ENCODE measurements at regions not wholly inside any gene's neighbourhood (a gene's known extent, or its start where the extent isn't known, plus 50 kb on each side); places are given as distances from the start of the nearest gene placed in this dataset.

DNA sequence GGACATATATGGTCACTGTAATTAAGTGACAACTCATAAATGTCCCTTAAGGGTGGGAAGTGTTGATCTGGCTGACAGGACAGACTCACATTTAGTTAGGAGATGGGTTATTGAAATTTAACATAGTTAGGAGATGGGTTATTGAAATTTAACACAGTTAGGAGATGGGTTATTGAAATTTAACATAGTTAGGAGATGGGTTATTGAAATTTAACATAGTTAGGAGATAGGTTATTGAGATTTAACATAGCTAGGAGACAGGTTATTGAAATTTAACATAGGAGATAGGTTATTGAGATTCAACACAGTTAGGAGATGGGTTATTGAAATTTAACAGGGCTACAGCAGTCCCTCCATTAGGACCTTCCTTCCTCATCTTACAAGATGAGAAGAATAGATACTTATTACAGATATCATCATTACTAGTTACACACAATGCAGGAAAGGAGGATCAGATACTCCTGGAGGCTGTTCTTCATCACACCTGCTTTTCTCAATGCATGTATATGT, 98.5 kb downstream of the MTNR1B start:
- TF ChIP-seq ZFP30 (CRISPR knock-in tag; IDR thresholded peaks at IDR 0.05; ENCODE audit: borderline replicate concordance): no peak
- TF ChIP-seq SLC30A9 (CRISPR knock-in tag; IDR thresholded peaks at IDR 0.05): no peak
- no peak for TF ChIP-seq ZNF311 (CRISPR knock-in tag; IDR thresholded peaks at IDR 0.05)
- no peak for TF ChIP-seq POLR2G (IDR thresholded peaks at IDR 0.05; ENCODE audit: low read depth, low read length)
- TF ChIP-seq, protein P1, sequence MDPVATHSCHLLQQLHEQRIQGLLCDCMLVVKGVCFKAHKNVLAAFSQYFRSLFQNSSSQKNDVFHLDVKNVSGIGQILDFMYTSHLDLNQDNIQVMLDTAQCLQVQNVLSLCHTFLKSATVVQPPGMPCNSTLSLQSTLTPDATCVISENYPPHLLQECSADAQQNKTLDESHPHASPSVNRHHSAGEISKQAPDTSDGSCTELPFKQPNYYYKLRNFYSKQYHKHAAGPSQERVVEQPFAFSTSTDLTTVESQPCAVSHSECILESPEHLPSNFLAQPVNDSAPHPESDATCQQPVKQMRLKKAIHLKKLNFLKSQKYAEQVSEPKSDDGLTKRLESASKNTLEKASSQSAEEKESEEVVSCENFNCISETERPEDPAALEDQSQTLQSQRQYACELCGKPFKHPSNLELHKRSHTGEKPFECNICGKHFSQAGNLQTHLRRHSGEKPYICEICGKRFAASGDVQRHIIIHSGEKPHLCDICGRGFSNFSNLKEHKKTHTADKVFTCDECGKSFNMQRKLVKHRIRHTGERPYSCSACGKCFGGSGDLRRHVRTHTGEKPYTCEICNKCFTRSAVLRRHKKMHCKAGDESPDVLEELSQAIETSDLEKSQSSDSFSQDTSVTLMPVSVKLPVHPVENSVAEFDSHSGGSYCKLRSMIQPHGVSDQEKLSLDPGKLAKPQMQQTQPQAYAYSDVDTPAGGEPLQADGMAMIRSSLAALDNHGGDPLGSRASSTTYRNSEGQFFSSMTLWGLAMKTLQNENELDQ (CRISPR knock-in tag; IDR thresholded peaks at IDR 0.05; ENCODE audit: borderline replicate concordance): no peak
- no peak for TF ChIP-seq HMG20B (CRISPR knock-in tag; IDR thresholded peaks at IDR 0.05)
- TF ChIP-seq U2AF2 (optimal IDR thresholded peaks at IDR 0.05; ENCODE audit: low read depth, low read length): no peak
- TF ChIP-seq CTBP1 (IDR thresholded peaks at IDR 0.05; ENCODE audit: borderline replicate concordance): no peak
- no peak for TF ChIP-seq HNRNPK (IDR thresholded peaks at IDR 0.05; ENCODE audit: low read depth, low read length, poor library complexity, severe bottlenecking)
- TF ChIP-seq, protein P2, sequence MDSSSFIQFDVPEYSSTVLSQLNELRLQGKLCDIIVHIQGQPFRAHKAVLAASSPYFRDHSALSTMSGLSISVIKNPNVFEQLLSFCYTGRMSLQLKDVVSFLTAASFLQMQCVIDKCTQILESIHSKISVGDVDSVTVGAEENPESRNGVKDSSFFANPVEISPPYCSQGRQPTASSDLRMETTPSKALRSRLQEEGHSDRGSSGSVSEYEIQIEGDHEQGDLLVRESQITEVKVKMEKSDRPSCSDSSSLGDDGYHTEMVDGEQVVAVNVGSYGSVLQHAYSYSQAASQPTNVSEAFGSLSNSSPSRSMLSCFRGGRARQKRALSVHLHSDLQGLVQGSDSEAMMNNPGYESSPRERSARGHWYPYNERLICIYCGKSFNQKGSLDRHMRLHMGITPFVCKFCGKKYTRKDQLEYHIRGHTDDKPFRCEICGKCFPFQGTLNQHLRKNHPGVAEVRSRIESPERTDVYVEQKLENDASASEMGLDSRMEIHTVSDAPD (CRISPR knock-in tag; IDR thresholded peaks at IDR 0.05): no peak
- no peak for TF ChIP-seq RBM15 (IDR thresholded peaks at IDR 0.05; ENCODE audit: insufficient read depth, low read length)
- no peak for TF ChIP-seq POLR2A (conservative IDR thresholded peaks at IDR 0.05)
- no peaks in the 10 kb centered on the region for H3K79me2 ChIP-seq (ENCODE audit: control insufficient read depth, insufficient read depth, low read length)
- no peak overlapping the region for H3K9ac ChIP-seq (ENCODE audit: insufficient read depth in 1 of 2, low read depth in 2 of 2, low read length in 2 of 2)
- no peak for ATAC-seq
- intact Hi-C loops (cut with micrococcal nuclease) (no loop called here), in situ Hi-C loops (cut with MboI) (no loop called here)
- H3K4me2 ChIP-seq (ENCODE audit: insufficient read depth, low read length): no peak overlapping the region
- no peaks in the 10 kb centered on the region for H3K36me3 ChIP-seq (ENCODE audit: control insufficient read depth, insufficient read depth, low read length)
- no peak overlapping the region for H3K27ac ChIP-seq (ENCODE audit: extremely low read depth, low read depth, low read length)
- no TSS peak for BruUV-seq (replicated peaks)
- POLR2A ChIA-PET: no interaction called here
- no peaks in the 10 kb centered on the region for H3K27me3 ChIP-seq (ENCODE audit: control insufficient read depth in 2 of 2, insufficient read depth in 2 of 2, low read length in 2 of 2)
- DNase-seq (ENCODE audit: extremely low read depth in 1 of 4, low spot score in 3 of 4): no peak
- H3K9me3 ChIP-seq (replicated peaks; ENCODE audit: control insufficient read depth, insufficient read depth, low read depth, low read length): no peaks in the 10 kb centered on the region
- H2AFZ ChIP-seq (ENCODE audit: low read depth, low read length): no peak overlapping the region
- no peak for FAIRE-seq
- no peak overlapping the region for H3K4me3 ChIP-seq
- H3K4me1 ChIP-seq (replicated peaks in 1 of 2; ENCODE audit: control insufficient read depth in 2 of 2, insufficient read depth in 2 of 2, low read length in 2 of 2): no peaks in the 10 kb centered on the region
- H3K9me1 ChIP-seq (ENCODE audit: control insufficient read depth, insufficient read depth, low read length): no peaks in the 10 kb centered on the region
- CTCF ChIA-PET (ENCODE audit: low intra/inter-chr PET ratio): no interaction called here
- H4K20me1 ChIP-seq (replicated peaks; ENCODE audit: control insufficient read depth, insufficient read depth, low read length): no peaks in the 10 kb centered on the region
